PC-9 (cell line): ENCODE measurements at regions not wholly inside any gene's neighbourhood (a gene's known extent, or its start where the extent isn't known, plus 50 kb on each side); places are given as distances from the start of the nearest gene placed in this dataset.

Experiments
- CTCF ChIP-seq: fragments of 200-600 bp; sonication (generic); conservative IDR thresholded peaks from 2 replicates; pipeline ENCODE4 v1.6.1; 2017; ENCODE audit warnings: mixed run types, antibody characterized with exemption, mild to moderate bottlenecking, moderate library complexity
- EZH2 ChIP-seq: fragments of 200-600 bp; sonication (generic); IDR thresholded peaks from 2 replicates; pipeline ENCODE4 v1.8.0; 2017; ENCODE audit warnings: antibody characterized with exemption, low read depth

GRCh38 chr5:29995154-29995553 is 1198.3 kb upstream of the CDH6 start:
- TF ChIP-seq CTCF (no peak), EZH2 (no peak)
